GM18873 (cell line): ENCODE measurements at regions not wholly inside any gene's neighbourhood (a gene's known extent, or its start where the extent isn't known, plus 50 kb on each side); places are given as distances from the start of the nearest gene placed in this dataset.

Experiments
- ATAC-seq: cut with Tn5 transposase; IDR thresholded peaks from one replicate; pipeline ENCODE4 v1.9.1; 2021; ENCODE audit warnings: mild to moderate bottlenecking, moderate library complexity, moderate number of reproducible peaks; ENCODE audit not compliant: unreplicated experiment, low FRiP score

DNA sequence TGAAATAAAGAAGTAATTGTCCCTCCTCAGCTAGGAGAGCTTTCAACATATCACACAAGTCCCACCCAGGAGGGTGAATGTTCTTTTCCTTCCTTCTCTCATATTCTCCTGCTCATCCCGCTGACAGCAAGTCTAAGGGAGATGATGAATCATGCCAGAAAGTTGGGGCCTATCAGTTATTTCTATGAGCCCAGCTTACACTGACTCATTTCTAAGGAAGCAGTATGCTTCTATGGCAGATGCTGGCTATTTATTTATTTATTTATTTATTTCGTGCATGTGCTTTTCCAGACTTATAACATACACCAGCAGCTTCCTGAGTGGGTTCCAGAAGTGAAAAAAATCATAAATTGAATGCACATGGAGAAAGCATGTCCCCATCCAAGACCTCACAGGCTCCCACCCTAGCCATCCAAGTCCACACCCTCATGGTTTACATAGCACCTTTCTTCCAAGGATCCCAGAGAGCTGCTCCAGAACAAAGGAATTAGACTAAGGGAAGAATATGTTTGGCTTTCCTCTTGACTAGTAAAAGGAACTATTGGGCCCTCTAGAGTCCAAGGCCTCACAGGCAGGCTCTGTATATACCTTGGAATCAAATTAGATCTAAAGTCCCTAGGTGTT, 1074.2 kb upstream of the ZEB2 start:
- ATAC-seq, result no peak

GRCh38 chr2:145593280-145593679, 1073.4 kb upstream of the ZEB2 start:
- ATAC-seq, result peak; percentile 42

GRCh38 chr2:145592361-145592760, 1072.4 kb upstream of the ZEB2 start:
- no peak for ATAC-seq

DNA sequence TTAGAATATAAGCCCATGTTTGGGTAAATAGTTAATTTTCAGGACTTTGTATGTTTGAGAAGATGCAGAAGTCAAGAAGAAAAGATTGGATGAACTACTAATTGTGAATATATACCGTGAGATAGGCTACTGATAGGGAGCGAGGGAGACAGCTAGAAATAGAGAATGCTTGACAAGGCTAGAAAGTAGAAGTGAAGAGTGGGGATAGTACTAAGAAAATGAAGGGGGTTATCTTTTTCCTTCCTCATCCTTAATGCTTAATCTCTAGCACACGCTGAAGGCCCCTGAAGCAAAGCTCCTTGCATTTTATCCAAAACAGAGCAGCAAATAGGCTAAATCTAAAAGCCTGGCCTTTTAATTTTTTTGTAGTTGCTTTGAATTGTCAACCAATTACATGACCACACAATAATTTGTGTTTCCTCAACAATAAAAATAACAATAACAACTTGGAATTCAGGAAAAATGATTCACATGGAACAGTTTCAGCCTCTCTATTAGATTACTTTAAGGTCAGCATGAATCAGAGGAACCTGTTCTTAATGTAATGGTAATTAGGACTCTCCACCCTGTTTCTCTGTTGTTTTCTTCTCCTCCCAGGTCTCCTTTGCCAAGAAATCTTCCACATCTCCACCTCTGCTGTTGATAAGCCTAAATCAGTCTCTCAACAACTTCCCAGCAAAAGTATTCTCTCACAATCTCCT, 1071.3 kb upstream of the ZEB2 start:
- ATAC-seq, result no peak

GRCh38 chr2:145587922-145588321, 1068.0 kb upstream of the ZEB2 start:
- ATAC-seq, result no peak

DNA sequence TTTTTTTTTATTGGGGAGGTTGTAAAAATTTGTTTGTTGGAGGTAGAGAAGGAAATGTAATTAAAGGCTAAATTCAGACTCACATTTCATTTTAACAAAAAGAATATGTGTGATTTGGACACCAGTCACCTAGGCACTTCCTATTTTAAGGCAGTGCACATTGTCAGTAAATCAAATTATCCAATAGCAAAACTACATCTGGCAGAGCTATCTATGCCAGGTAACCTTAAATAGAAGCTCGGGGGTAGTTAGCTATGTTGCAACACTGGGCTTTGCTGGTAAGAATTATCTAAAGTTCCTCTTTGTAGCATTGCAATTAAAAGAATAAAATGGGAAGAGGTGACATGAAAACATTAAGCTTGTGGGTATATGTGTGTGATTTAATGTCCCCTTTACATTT, 1064.4 kb upstream of the ZEB2 start:
- ATAC-seq, result no peak

- ATAC-seq, result no peak
These were observed 1053.7 kb upstream of the ZEB2 start for GRCh38 chr2:145573608-145574007.

GRCh38 chr2:145572238-145572637, 1052.3 kb upstream of the ZEB2 start:
- ATAC-seq, result no peak

GRCh38 chr2:145569108-145569507, 1049.2 kb upstream of the ZEB2 start:
- ATAC-seq, result no peak

DNA sequence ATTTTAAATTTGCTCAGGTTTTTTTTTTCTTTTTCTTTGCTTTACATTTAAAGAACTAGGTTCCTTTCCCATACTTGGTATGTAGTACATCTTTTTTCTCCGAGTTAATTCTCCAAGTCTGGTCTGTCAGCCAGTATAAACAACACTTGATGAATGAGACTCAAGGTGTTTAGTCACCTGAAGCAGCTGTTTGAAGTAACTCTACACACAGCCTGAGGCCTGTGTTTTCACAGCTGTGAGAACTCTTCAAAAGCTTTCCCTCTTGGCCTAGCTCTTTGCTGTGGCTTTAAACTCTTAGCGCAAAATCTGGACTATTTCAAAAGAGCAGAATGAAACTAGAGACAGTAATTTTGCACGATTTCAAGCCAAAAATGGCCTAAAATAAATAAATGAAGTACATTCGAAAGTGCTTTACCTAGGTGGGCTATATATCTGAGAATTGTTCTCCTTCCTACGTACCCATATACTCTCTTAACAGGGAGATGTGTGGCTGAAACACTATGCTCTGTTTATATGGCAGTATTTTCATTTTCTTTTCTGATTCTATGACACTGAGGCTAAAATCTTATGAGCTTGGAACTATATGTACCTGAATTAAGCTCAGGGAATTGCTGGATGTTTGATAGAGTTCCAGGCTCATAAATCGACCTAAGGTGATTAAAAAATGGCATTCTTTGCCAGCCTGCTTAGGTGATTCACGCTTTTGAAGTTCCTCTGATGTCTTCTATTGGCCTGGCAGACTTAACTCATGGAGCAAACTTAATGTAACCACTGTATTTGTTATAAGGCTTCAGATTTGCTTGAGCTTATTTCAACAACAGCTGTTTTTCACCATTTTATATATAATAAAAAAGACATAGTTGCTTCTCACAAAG, 1044.1 kb upstream of the ZEB2 start:
- no peak for ATAC-seq

DNA sequence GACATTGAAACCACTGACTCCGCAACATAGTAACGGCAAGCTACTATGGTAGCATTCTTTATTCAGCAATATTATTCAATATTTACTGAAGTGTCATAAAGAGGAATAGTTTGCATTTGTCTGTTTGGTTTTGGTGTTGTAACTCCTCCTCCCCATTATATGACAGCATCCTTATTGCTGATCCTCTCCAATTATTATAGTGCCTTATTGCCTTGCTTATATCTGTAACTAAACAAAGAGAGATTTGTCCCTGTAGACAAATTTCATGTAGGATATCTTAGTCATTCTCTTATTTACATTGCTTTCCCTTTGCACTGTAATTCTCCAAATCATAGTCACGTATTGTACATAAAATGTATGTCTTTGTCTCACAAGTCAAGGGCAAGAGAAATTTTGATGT, 1041.2 kb upstream of the ZEB2 start:
- ATAC-seq, result no peak

DNA sequence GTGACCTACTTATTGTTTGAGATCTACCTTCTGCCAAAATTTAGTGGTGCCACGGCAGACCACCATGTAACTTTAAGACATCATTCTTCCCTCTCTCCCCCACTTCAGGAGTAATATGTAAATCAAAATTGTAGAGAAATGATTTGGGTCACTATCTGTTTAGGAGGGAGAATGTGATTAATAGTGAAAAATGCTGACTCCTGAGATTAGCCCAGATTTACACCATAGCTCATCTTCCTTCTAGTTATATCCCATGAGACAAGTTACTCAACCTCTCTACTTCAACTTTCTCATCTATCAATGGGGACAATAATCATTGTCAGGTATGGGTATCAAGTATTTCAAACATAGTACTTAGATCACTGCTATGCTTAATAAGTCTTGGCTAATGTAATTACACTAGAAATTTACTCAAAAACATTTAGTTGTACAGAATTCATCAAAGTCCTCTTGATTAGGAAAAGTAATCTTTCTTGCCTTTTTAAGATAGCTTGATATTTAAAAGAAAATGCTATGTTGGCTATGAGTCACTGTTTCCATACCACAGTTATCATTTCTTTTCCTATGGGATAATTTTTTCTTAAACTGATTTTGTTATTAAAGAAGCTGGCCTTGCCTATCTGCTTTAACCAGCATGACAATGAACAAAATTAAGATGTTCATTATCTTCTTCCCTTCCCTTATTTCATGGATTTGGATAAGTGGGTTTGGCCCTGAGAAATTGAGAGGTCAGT, 1038.9 kb upstream of the ZEB2 start:
- ATAC-seq, result no peak

- ATAC-seq, result no peak
These were observed 1035.4 kb upstream of the ZEB2 start for GRCh38 chr2:145555360-145555759.

- ATAC-seq, result no peak
These were observed 1031.8 kb upstream of the ZEB2 start for GRCh38 chr2:145551686-145552085.

DNA sequence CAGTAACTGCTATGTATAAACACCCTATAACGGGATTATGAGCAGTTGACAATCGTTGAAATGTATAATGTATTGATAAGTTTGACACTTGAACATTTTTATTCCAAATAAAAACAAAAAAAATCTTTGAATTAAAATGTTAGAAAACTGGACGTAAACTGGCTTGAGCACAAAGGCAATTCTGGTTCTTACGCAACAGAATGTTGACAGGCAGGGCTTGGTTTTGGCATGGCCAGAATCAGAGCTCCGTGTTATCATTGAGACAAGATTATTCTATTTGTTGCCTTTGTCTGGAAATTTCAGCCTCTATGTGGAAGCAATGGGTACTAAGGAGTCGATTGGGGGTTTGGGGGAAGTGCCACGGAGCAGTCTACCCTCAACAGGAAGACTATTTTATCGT, 1028.6 kb upstream of the ZEB2 start:
- ATAC-seq, result no peak

DNA sequence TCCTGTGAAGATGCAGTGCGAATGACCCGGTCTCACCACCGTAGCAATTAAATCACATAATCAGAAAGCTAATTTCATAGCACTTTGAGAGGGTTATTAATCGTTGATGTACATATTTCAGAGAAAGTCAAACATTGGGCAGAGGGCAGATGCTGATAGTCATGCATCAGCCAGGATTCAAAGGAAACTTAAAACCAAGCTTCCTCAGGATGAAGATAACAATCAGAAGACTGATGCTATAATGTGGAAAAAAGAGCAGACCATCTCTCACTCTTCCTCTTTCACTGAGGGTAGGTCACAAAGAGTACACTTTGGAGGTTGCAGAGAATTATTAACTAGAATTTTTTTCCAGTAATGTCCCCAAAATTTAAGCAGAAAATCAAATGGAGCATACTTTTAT, 1027.7 kb upstream of the ZEB2 start:
- no peak for ATAC-seq

- ATAC-seq, result no peak
These were observed 1026.2 kb upstream of the ZEB2 start for GRCh38 chr2:145546091-145546490.

DNA sequence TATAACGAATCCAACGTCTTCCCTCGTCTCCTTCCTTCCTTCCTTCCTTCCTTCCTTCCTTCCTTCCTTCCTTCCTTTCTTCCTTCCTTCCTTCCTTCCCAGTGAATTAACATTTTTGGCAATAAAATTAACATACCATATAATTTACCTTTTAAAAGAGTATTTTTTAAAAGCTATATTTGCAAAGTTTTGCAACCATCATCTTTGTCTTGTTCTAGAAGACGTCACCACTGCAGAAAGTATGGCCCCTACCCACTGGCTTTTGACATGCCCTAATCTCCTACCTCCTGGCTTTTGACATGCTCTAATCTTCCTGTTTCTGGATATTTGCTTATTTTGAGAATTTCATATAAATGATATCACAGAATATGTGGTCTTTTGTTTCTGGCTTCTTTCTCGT, 1023.9 kb upstream of the ZEB2 start:
- no peak for ATAC-seq

GRCh38 chr2:145543155-145543554, 1023.2 kb upstream of the ZEB2 start:
- no peak for ATAC-seq

- ATAC-seq, result no peak
These were observed 1021.1 kb upstream of the ZEB2 start for GRCh38 chr2:145541028-145541427.
